HCT116 (cell line): ENCODE measurements at regions not wholly inside any gene's neighbourhood (a gene's known extent, or its start where the extent isn't known, plus 50 kb on each side); places are given as distances from the start of the nearest gene placed in this dataset.

Source experiments
- ATAC-seq: fragments of 200-7000 bp; cut with Tn5 transposase; 2 replicates; pipeline ENCODE4 v1.9.1; 2020; ENCODE audit warnings: mild to moderate bottlenecking, moderate library complexity
- BruUV-seq: library from RNA; stranded (reverse); fragments of 400-500 nt; replicated peaks from 2 replicates; lab custom pipeline; 2021; lab: Mats Ljungman, UMichigan
- CTCF ChIA-PET: fragments of 300-600 bp; sonication (Branson Sonifier 250); formaldehyde crosslinking; loops from one replicate; lab custom pipeline; 2021; ENCODE audit warnings: antibody characterized with exemption; lab: Charles Lee
- POLR2A ChIA-PET: fragments of 300-600, 350-600 bp; sonication (Branson Sonifier 250); formaldehyde crosslinking; loops from one replicate; lab custom pipeline; 2021; ENCODE audit warnings: antibody characterized with exemption; lab: Charles Lee
- RAD21 ChIA-PET, 2 experiments: fragments of 300-600 bp; sonication (Branson Sonifier 250); formaldehyde crosslinking; loops; one replicate each; lab custom pipeline; 2023; ENCODE audit warnings: low total read pairs in 2 of 2; ENCODE audit not compliant: uncharacterized antibody in 2 of 2, unreplicated experiment in 2 of 2, low non-redundant PET in 1 of 2; lab: Charles Lee
- DNase-seq: peaks from one replicate; pipeline ENCODE4 v3.0.0-alpha.2; 2010; ENCODE audit warnings: low read depth, low spot score
- H2AFZ ChIP-seq: fragments of 200-600 bp; shearing (Covaris generic), sonication (generic); 2 replicates; pipeline ENCODE4 v1.6.1; 2017; ENCODE audit warnings: low read depth, mixed run types, mixed read lengths, antibody characterized with exemption, low read length; ENCODE audit not compliant: poor library complexity, severe bottlenecking
- H3K27ac ChIP-seq: 2 replicates; pipeline ENCODE4 v1.5.1; 2012; ENCODE audit warnings: low read depth, low read length
- H3K27me3 ChIP-seq: fragments of 200-600 bp; sonication (generic); 2 replicates; pipeline ENCODE4 v1.6.1; 2016; ENCODE audit warnings: mixed run types, low read length, mixed read lengths; ENCODE audit not compliant: insufficient read depth
- H3K36me3 ChIP-seq, 2 experiments: fragments of 200-500 bp in 1 of 2; fragments of 200-600 bp in 1 of 2; sonication (Bioruptor generic) in 1 of 2; sonication (generic) in 1 of 2; 2 replicates each; pipeline versions ENCODE4 v1.5.1 to v1.6.1; 2014 to 2016; ENCODE audit warnings: low read length in 2 of 2, inconsistent platforms in 1 of 2, mixed read lengths in 1 of 2, mixed run types in 1 of 2; ENCODE audit not compliant: insufficient read depth in 2 of 2, control insufficient read depth in 1 of 2
- H3K4me1 ChIP-seq, 2 experiments: fragments of 200-600 bp in 1 of 2; sonication (generic) in 1 of 2; 2 replicates each; pipeline versions ENCODE4 v1.5.1 to v1.6.1; 2012 to 2017; ENCODE audit warnings: low read length in 2 of 2, inconsistent platforms in 1 of 2, mild to moderate bottlenecking in 1 of 2, mixed read lengths in 1 of 2, mixed run types in 1 of 2, moderate library complexity in 1 of 2; ENCODE audit not compliant: insufficient read depth in 2 of 2, control insufficient read depth in 1 of 2
- H3K4me2 ChIP-seq: fragments of 200-600 bp; sonication (generic); 2 replicates; pipeline ENCODE4 v1.6.1; 2017; ENCODE audit warnings: mixed run types, low read length, mixed read lengths
- H3K4me3 ChIP-seq, 2 experiments: fragments of 200-600 bp in 1 of 2; sonication (generic) in 1 of 2; replicated peaks in 1 of 2; 2 replicates each; pipeline ENCODE4 v1.5.1; 2011 to 2016; ENCODE audit warnings: low read length in 2 of 2, control low read depth in 1 of 2, low read depth in 1 of 2, mild to moderate bottlenecking in 1 of 2, mixed read lengths in 1 of 2, mixed run types in 1 of 2
- H3K79me2 ChIP-seq: fragments of 200-600 bp; sonication (generic); 2 replicates; pipeline ENCODE4 v1.6.1; 2017; ENCODE audit warnings: mild to moderate bottlenecking, mixed run types, low read length, moderate library complexity, mixed read lengths; ENCODE audit not compliant: insufficient read depth
- H3K9ac ChIP-seq: fragments of 200-600 bp; sonication (generic); 2 replicates; pipeline ENCODE4 v1.6.1; 2016; ENCODE audit warnings: low read length, mixed read lengths
- H3K9me2 ChIP-seq: fragments of 200-600 bp; sonication (generic), shearing (Covaris generic); 2 replicates; pipeline ENCODE4 v1.6.1; 2017; ENCODE audit warnings: mixed run types, mild to moderate bottlenecking, moderate library complexity; ENCODE audit not compliant: insufficient read depth
- H3K9me3 ChIP-seq, 2 experiments: fragments of 200-500 bp in 1 of 2; fragments of 200-600 bp in 1 of 2; sonication (Bioruptor generic) in 1 of 2; sonication (generic) in 1 of 2; 2 replicates each; pipeline ENCODE4 v1.6.1; 2014 to 2017; ENCODE audit warnings: low read length in 2 of 2, mixed read lengths in 2 of 2, inconsistent platforms in 1 of 2, low read depth in 1 of 2, mild to moderate bottlenecking in 1 of 2, mixed run types in 1 of 2, moderate library complexity in 1 of 2; ENCODE audit not compliant: control insufficient read depth in 1 of 2, insufficient read depth in 1 of 2
- H4K20me1 ChIP-seq: fragments of 200-600 bp; sonication (generic), shearing (Covaris generic); 2 replicates; pipeline ENCODE4 v1.6.1; 2017; ENCODE audit warnings: mixed run types, mild to moderate bottlenecking, moderate library complexity; ENCODE audit not compliant: insufficient read depth
- CBX3 ChIP-seq: IDR thresholded peaks from 2 replicates; pipeline ENCODE4 v1.6.1; 2012; ENCODE audit warnings: low read depth
- EGR1 ChIP-seq: IDR thresholded peaks from 2 replicates; pipeline ENCODE4 v1.6.1; 2012; ENCODE audit warnings: low read depth
- ELF1 ChIP-seq: IDR thresholded peaks from 2 replicates; pipeline ENCODE4 v1.6.1; 2012; ENCODE audit warnings: low read depth, borderline replicate concordance
- EZH2 ChIP-seq: fragments of 200-600 bp; sonication (generic); IDR thresholded peaks from 2 replicates; pipeline ENCODE4 v1.6.1; 2017; ENCODE audit warnings: antibody characterized with exemption, mixed run types
- EZH2phosphoT487 ChIP-seq: fragments of 200-600 bp; IDR thresholded peaks from 2 replicates; pipeline ENCODE4 v1.6.1; 2018; ENCODE audit warnings: antibody characterized with exemption, borderline replicate concordance
- JUND ChIP-seq: IDR thresholded peaks from 2 replicates; pipeline ENCODE4 v1.6.1; 2012
- POLR2A ChIP-seq: IDR thresholded peaks from 2 replicates; pipeline ENCODE4 v1.7.0; 2011; ENCODE audit warnings: borderline replicate concordance; ENCODE audit not compliant: insufficient read depth, insufficient read length; ENCODE audit errors: extremely low read depth
- POLR2AphosphoS5 ChIP-seq: IDR thresholded peaks from 2 replicates; pipeline ENCODE4 v1.6.1; 2011; ENCODE audit warnings: mild to moderate bottlenecking, low read depth, low read length, moderate library complexity
- RAD21 ChIP-seq: IDR thresholded peaks from 2 replicates; pipeline ENCODE4 v1.6.1; 2012; ENCODE audit warnings: low read depth, mild to moderate bottlenecking
- SIN3A ChIP-seq: IDR thresholded peaks from 2 replicates; pipeline ENCODE4 v1.6.1; 2012; ENCODE audit warnings: low read depth
- SRF ChIP-seq: IDR thresholded peaks from 2 replicates; pipeline ENCODE4 v1.6.1; 2012; ENCODE audit warnings: low read depth
- TCF7L2 ChIP-seq: IDR thresholded peaks from 2 replicates; pipeline ENCODE4 v1.7.0; 2011; ENCODE audit warnings: borderline replicate concordance, inconsistent platforms; ENCODE audit not compliant: insufficient read depth, insufficient read length; ENCODE audit errors: extremely low read depth
- ZFX ChIP-seq: fragments of 450-650 bp; IDR thresholded peaks from 2 replicates; pipeline ENCODE4 v1.6.1; 2017
- ZNF274 ChIP-seq: fragments of 200-500 bp; sonication (Bioruptor generic); IDR thresholded peaks from 2 replicates; pipeline ENCODE4 v1.6.1; 2014; ENCODE audit warnings: mild to moderate bottlenecking, low read depth, low read length, inconsistent platforms
- intact Hi-C: fragments of 100-400 bp; cut with micrococcal nuclease; formaldehyde crosslinking; loops from 2 replicates; pipeline ENCODE4 v1.10.0; 2022

DNA sequence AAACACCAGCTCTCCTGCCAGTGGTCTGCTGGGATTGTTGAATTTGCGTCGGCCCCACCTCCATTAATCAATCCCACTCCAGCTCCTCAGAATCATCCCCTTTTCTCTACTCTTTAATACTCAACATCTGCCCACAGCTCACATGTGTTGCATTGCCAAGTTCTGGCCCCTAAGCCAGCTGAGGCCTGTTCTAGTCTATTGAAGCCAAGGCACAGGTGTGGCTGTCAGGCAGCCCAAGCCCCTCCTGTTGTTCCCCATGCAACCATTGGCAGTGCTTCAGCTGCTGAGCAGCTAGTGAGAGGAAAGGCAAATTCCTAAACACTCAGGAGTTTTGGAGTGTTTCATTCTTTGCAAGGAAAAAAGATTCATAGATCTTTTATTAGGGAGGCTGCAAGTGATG lies 128.0 kb upstream of the NT5E start:
- ATAC-seq (no peak), DNase-seq (no peak)
- intact Hi-C loops, result loop anchor here (5.0 to 10.0 kb wide), 5 partner anchors 195 to 1437 kb away; partner anchors contain the start of gene CEP162
- Histone ChIP-seq H3K4me2 (no peak overlapping the region), H3K79me2 (no peaks in the 10 kb centered on the region), H3K36me3 (no peaks in the 10 kb centered on the region), H2AFZ (no peak overlapping the region), H3K4me1 (no peaks in the 10 kb centered on the region), H3K9me2 (no peaks in the 10 kb centered on the region), H3K9ac (no peak overlapping the region), H3K27ac (no peak overlapping the region), H3K9me3 (no peaks in the 10 kb centered on the region), H3K4me3 (no peak overlapping the region), H3K27me3 (no peaks in the 10 kb centered on the region), H4K20me1 (no peaks in the 10 kb centered on the region)
- ChIA-PET POLR2A (no interaction called here), RAD21 (no interaction called here), CTCF (no interaction called here)
- no TSS peak for BruUV-seq
- no peak for TF ChIP-seq SIN3A
- no peak for TF ChIP-seq EZH2phosphoT487
- TF ChIP-seq TCF7L2, result no peak
- no peak for TF ChIP-seq CBX3
- no peak for TF ChIP-seq ELF1
- no peak for TF ChIP-seq POLR2A
- no peak for TF ChIP-seq ZFX
- TF ChIP-seq EGR1, result no peak
- TF ChIP-seq ZNF274, result no peak
- no peak for TF ChIP-seq EZH2
- no peak for TF ChIP-seq POLR2AphosphoS5
- TF ChIP-seq RAD21, result no peak
- no peak for TF ChIP-seq JUND

- H3K4me1 ChIP-seq, result no peaks in the 10 kb centered on the region
- ChIA-PET RAD21 (no interaction called here), POLR2A (no interaction called here), CTCF (no interaction called here)
- no peak for TF ChIP-seq SRF
- H3K9me2 ChIP-seq, result no peaks in the 10 kb centered on the region
- ATAC-seq (no peak), DNase-seq (no peak)
- H3K27ac ChIP-seq, result no peak overlapping the region
- no peaks in the 10 kb centered on the region for H3K27me3 ChIP-seq
- intact Hi-C loops, result no loop called here
- H3K4me2 ChIP-seq, result no peak overlapping the region
- H3K4me3 ChIP-seq, result no peak overlapping the region
- H3K79me2 ChIP-seq, result no peaks in the 10 kb centered on the region
- BruUV-seq, result no TSS peak
- H4K20me1 ChIP-seq, result no peaks in the 10 kb centered on the region
- no peak overlapping the region for H2AFZ ChIP-seq
- H3K9ac ChIP-seq, result no peak overlapping the region
- no peaks in the 10 kb centered on the region for H3K9me3 ChIP-seq
- no peaks in the 10 kb centered on the region for H3K36me3 ChIP-seq
Measured at GRCh38 chr6:85314586-85314985, 135.3 kb upstream of the NT5E start.
